Prostate gland (tissue), 2 donors: ENCODE measurements at regions not wholly inside any gene's neighbourhood (a gene's known extent, or its start where the extent isn't known, plus 50 kb on each side); places are given as distances from the start of the nearest gene placed in this dataset.
A peak's percentile ranks its signal among the peaks of the same experiment; 100 is the strongest.

ENCODE experiments used
- DNase-seq: peaks from one replicate; pipeline ENCODE4 v3.0.0-alpha.2; 2019; ENCODE audit warnings: low spot score
- H3K27ac ChIP-seq, 2 donors: fragments of 200-600 bp; sonication (generic); 2 replicates each; pipeline ENCODE4 v1.5.1; 2017 to 2019
- H3K27me3 ChIP-seq: fragments of 200-600 bp; sonication (generic); replicated peaks from 2 replicates; pipeline ENCODE4 v1.5.1; 2019; ENCODE audit not compliant: insufficient read depth
- H3K36me3 ChIP-seq, 2 donors: fragments of 200-600 bp; sonication (generic); 1 replicate in 1 of 2; 2 replicates in 1 of 2; pipeline versions ENCODE4 v1.5.1 to v1.8.1; 2017 to 2019
- H3K4me1 ChIP-seq: fragments of 200-600 bp; sonication (generic); replicated peaks from 2 replicates; pipeline ENCODE4 v1.5.1; 2019
- H3K4me3 ChIP-seq, 2 donors: fragments of 200-600 bp; sonication (generic); 2 replicates each; pipeline ENCODE4 v1.5.1; 2017 to 2019
- H3K9me3 ChIP-seq: fragments of 200-600 bp; sonication (generic); 2 replicates; pipeline ENCODE4 v1.5.1; 2017
- CTCF ChIP-seq, 4 experiments: fragments of 200-600 bp in 2 of 4; fragments of 450-650 bp in 2 of 4; sonication (generic) in 2 of 4; IDR thresholded peaks; 1 replicate in 3 of 4; 2 replicates in 1 of 4; pipeline ENCODE4 v1.5.1; 2016 to 2019; ENCODE audit warnings: antibody characterized with exemption in 4 of 4, mild to moderate bottlenecking in 2 of 4, moderate library complexity in 2 of 4
- POLR2A ChIP-seq: fragments of 450-650 bp; IDR thresholded peaks from one replicate; pipeline ENCODE4 v1.6.1; 2016; ENCODE audit warnings: antibody characterized with exemption, mild to moderate bottlenecking
- POLR2AphosphoS5 ChIP-seq: sonication (generic); formaldehyde crosslinking; IDR thresholded peaks from one replicate; pipeline ENCODE4 v1.6.1; 2017; ENCODE audit warnings: antibody characterized with exemption
- WGBS: methylation state at CpG from one replicate; pipeline ENCODE4 v1.1.5; 2018; 5-methylcytosine and 5-hydroxymethylcytosine counted together
- intact Hi-C: fragments of 100-400 bp; cut with DNase I; formaldehyde crosslinking; loops from one replicate; pipeline ENCODE4 v1.14.2; 2022

GRCh38 chr4:79016878-79017277 lies 77.6 kb upstream of the PAQR3 start:
- Histone ChIP-seq H3K4me3 (no peak overlapping the region), H3K36me3 (no peaks in the 10 kb centered on the region), H3K9me3 (no peaks in the 10 kb centered on the region), H3K4me1 (no peaks in the 10 kb centered on the region), H3K27ac (no peak overlapping the region), H3K27me3 (no peaks in the 10 kb centered on the region)
- TF ChIP-seq POLR2AphosphoS5 (no peak), POLR2A (no peak), CTCF (IDR thresholded peaks at IDR 0.05) (no peak)
- no peak for DNase-seq
- intact Hi-C loops = no loop called here
- 50% methylated on average over 3 of the region's 3 CpGs for WGBS

- no peaks in the 10 kb centered on the region for H3K4me1 ChIP-seq
- no peak for DNase-seq
- H3K4me3 ChIP-seq = no peak overlapping the region
- H3K27ac ChIP-seq = no peak overlapping the region
- no peaks in the 10 kb centered on the region for H3K9me3 ChIP-seq
- no peaks in the 10 kb centered on the region for H3K36me3 ChIP-seq
- intact Hi-C loops = no loop called here
- TF ChIP-seq POLR2A (no peak), POLR2AphosphoS5 (no peak), CTCF (IDR thresholded peaks at IDR 0.05) (no peak)
- no peaks in the 10 kb centered on the region for H3K27me3 ChIP-seq
- WGBS = 89% methylated on average over 2 of the region's 2 CpGs
These were observed 76.2 kb upstream of the PAQR3 start for GRCh38 chr4:79015411-79015810.

GRCh38 chr4:79014230-79014629 lies 75.0 kb upstream of the PAQR3 start:
- H3K4me1 ChIP-seq = no peaks in the 10 kb centered on the region
- H3K27me3 ChIP-seq = no peaks in the 10 kb centered on the region
- no peak for TF ChIP-seq CTCF (IDR thresholded peaks at IDR 0.05)
- no peak for TF ChIP-seq POLR2AphosphoS5
- TF ChIP-seq POLR2A = no peak
- no peaks in the 10 kb centered on the region for H3K36me3 ChIP-seq
- no peaks in the 10 kb centered on the region for H3K9me3 ChIP-seq
- intact Hi-C loops = no loop called here
- no peak overlapping the region for H3K4me3 ChIP-seq
- WGBS = 66% methylated on average over 3 of the region's 3 CpGs
- DNase-seq = no peak
- no peak overlapping the region for H3K27ac ChIP-seq

GRCh38 chr4:79013756-79014155 lies 74.5 kb upstream of the PAQR3 start:
- no peak for TF ChIP-seq POLR2A
- TF ChIP-seq POLR2AphosphoS5 = no peak
- no peak for TF ChIP-seq CTCF (IDR thresholded peaks at IDR 0.05)
- H3K4me3 ChIP-seq = no peak overlapping the region
- H3K27ac ChIP-seq = no peak overlapping the region
- 72% methylated on average over 3 of the region's 3 CpGs for whole genome bisulfite sequencing
- no peaks in the 10 kb centered on the region for H3K4me1 ChIP-seq
- H3K36me3 ChIP-seq = no peaks in the 10 kb centered on the region
- no peaks in the 10 kb centered on the region for H3K9me3 ChIP-seq
- no peak for DNase-seq
- intact Hi-C loops = no loop called here
- H3K27me3 ChIP-seq = no peaks in the 10 kb centered on the region

GRCh38 chr4:78990938-78991810 lies 51.9 kb upstream of the PAQR3 start:
- Histone ChIP-seq H3K27me3 (no peaks in the 10 kb centered on the region), H3K4me1 (no peaks in the 10 kb centered on the region), H3K9me3 (no peaks in the 10 kb centered on the region), H3K36me3 (no peaks in the 10 kb centered on the region), H3K4me3 (no peak overlapping the region), H3K27ac (peak overlapping the region in 1 of 2 donors; percentile 5)
- no peak for DNase-seq
- no peak for TF ChIP-seq POLR2A
- no peak for TF ChIP-seq CTCF (IDR thresholded peaks at IDR 0.05)
- TF ChIP-seq POLR2AphosphoS5 = no peak
- WGBS = 46% methylated on average over 4 of the region's 4 CpGs
- intact Hi-C loops = no loop called here
